ENCODE measurements at regions not wholly inside any gene's neighbourhood (a gene's known extent, or its start where the extent isn't known, plus 50 kb on each side); places are given as distances from the start of the nearest gene placed in this dataset.
"Not testable (repeated sequence)": the region's sequence is repeated elsewhere in the genome, so short reads cannot be mapped to it uniquely, and the experiment has no call there.

DNA sequence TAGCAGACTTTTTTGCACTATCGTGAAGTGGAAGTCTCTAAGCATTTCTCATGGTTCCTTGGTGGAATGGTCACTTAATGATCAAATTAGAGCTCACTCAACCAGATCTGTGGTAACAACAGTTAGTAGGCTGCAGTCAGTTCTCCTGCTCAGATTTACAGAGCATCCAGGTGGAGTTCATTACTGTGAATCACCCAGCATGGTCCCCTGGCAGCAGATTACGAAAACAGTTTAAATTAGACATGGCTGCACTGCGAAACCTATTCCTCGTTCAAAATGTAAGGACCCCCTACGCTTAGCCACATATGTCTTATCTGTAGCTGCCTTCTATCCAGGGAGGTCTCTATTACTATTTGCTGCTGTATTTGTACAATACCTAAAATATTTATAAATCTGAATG lies 823.6 kb upstream of the ARRDC3 start:
- TF ChIP-seq POLR2A (IDR thresholded peaks at IDR 0.05) (no peak), EP300 (IDR thresholded peaks at IDR 0.05) (no peak)
- TF ChIP-seq, protein P1, sequence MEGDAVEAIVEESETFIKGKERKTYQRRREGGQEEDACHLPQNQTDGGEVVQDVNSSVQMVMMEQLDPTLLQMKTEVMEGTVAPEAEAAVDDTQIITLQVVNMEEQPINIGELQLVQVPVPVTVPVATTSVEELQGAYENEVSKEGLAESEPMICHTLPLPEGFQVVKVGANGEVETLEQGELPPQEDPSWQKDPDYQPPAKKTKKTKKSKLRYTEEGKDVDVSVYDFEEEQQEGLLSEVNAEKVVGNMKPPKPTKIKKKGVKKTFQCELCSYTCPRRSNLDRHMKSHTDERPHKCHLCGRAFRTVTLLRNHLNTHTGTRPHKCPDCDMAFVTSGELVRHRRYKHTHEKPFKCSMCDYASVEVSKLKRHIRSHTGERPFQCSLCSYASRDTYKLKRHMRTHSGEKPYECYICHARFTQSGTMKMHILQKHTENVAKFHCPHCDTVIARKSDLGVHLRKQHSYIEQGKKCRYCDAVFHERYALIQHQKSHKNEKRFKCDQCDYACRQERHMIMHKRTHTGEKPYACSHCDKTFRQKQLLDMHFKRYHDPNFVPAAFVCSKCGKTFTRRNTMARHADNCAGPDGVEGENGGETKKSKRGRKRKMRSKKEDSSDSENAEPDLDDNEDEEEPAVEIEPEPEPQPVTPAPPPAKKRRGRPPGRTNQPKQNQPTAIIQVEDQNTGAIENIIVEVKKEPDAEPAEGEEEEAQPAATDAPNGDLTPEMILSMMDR (IDR thresholded peaks at IDR 0.05) = no peak
- intact Hi-C loops (cut with DNase I) = no loop called here
- H3K27ac ChIP-seq = no peak overlapping the region
- H3K36me3 ChIP-seq = no peaks in the 10 kb centered on the region
- H3K9me3 ChIP-seq = no peaks in the 10 kb centered on the region
- H3K4me3 ChIP-seq = no peak overlapping the region
- no peak for DNase-seq
- WGBS, 3 donors = 16 to 33% (median 17%) methylated on average over 5 of the region's 5 CpGs
- no peaks in the 10 kb centered on the region for H3K4me1 ChIP-seq (ENCODE audit: insufficient read depth)
- no peaks in the 10 kb centered on the region for H3K27me3 ChIP-seq

DNA sequence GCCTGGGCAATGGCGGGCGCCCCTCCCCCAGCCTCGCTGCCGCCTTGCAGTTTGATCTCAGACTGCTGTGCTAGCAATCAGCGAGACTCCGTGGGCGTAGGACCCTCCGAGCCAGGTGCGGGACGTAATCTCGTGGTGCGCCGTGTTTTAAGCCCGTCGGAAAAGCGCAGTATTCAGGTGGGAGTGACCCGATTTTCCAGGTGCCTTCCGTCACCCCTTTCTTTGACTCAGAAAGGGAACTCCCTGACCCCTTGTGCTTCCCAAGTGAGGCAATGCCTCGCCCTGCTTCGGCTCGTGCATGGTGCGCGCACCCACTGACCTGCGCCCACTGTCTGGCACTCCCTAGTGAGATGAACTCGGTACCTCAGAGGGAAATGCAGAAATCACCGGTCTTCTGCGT lies 815.9 kb upstream of the ARRDC3 start:
- H3K4me1 ChIP-seq (ENCODE audit: insufficient read depth); H3K9me3 ChIP-seq; intact Hi-C loops (cut with DNase I); DNase-seq; H3K27ac ChIP-seq; H3K36me3 ChIP-seq; H3K4me3 ChIP-seq; H3K27me3 ChIP-seq: not testable (repeated sequence)
- WGBS, 3 donors = 91 to 95% (median 93%) methylated on average over 24 to 27 of the region's 27 CpGs

DNA sequence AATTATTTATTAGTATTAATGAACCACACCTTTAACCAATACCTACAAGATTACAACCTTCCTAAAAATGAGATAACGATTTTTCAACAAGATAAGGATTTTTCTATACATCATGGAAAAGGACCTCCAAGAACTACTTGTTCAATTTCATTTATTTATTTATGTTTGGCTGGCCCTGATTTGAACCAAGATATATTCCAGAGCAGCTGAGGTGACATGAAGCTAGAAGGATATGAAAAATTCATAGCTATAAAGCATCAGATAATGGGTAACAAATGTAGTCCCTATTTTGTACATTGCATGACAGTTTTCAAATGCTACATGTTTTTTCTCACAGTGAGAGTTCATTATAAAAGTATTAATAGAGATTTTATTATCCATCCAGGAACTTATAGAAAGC lies 798.5 kb upstream of the ARRDC3 start:
- no peak overlapping the region for H3K27ac ChIP-seq
- 76 to 85% (median 83%) methylated on average over 1 of the region's 1 CpG for WGBS, 3 donors
- no peaks in the 10 kb centered on the region for H3K9me3 ChIP-seq
- H3K4me1 ChIP-seq (ENCODE audit: insufficient read depth) = no peaks in the 10 kb centered on the region
- intact Hi-C loops (cut with DNase I) = no loop called here
- DNase-seq = no peak
- H3K27me3 ChIP-seq = no peaks in the 10 kb centered on the region
- no peaks in the 10 kb centered on the region for H3K36me3 ChIP-seq
- TF ChIP-seq EP300 (IDR thresholded peaks at IDR 0.05) (no peak), POLR2A (IDR thresholded peaks at IDR 0.05) (no peak)
- TF ChIP-seq, protein P1 (IDR thresholded peaks at IDR 0.05) = no peak
- no peak overlapping the region for H3K4me3 ChIP-seq

DNA sequence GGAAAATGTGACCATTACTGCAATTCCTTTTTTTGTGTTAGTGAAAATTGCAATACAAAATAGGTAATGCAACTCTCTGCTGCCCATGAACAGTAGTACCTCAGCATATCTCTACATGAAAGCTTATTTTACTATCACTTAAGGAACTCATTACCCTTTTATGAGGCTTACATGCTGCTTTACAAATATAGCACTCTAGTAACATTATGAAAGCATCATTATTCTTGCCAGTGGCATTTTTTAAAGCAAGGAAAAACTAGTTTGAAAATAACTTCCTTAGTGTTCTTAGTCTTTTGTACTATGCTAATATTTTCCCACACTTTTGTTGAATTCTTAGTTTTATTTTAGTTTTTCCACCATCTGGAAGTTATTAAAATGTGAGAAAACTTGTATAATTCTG lies 797.3 kb upstream of the ARRDC3 start:
- no peaks in the 10 kb centered on the region for H3K36me3 ChIP-seq
- TF ChIP-seq POLR2A (IDR thresholded peaks at IDR 0.05) (no peak), EP300 (IDR thresholded peaks at IDR 0.05) (no peak)
- TF ChIP-seq, protein P1 (IDR thresholded peaks at IDR 0.05) = no peak
- DNase-seq = no peak
- H3K27me3 ChIP-seq = no peaks in the 10 kb centered on the region
- no peaks in the 10 kb centered on the region for H3K9me3 ChIP-seq
- intact Hi-C loops (cut with DNase I) = no loop called here
- no peaks in the 10 kb centered on the region for H3K4me1 ChIP-seq (ENCODE audit: insufficient read depth)
- H3K27ac ChIP-seq = no peak overlapping the region
- H3K4me3 ChIP-seq = no peak overlapping the region

DNA sequence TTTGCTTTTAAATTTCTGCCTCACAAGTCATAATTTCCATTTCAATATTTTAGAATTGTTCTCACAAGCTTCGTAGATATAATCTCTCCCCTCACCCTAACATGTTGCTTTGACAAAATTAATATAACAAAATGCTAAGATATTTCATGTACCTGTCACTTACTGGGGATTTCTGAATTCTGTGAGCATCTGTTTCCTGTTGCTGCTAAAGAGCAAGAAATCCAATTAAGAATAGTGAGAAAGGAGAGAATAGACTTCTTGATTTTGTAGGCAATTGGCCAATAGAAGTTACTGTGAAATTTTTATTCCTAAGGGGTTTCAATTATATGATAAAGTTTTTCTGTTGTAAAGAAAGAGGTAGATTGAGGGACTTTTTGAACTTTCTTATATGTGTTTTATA lies 796.5 kb upstream of the ARRDC3 start:
- Histone ChIP-seq H3K36me3 (no peaks in the 10 kb centered on the region), H3K4me1 (ENCODE audit: insufficient read depth) (no peaks in the 10 kb centered on the region), H3K27me3 (no peaks in the 10 kb centered on the region), H3K4me3 (no peak overlapping the region), H3K27ac (no peak overlapping the region), H3K9me3 (no peaks in the 10 kb centered on the region)
- 56 to 74% (median 72%) methylated on average over 1 of the region's 1 CpG for WGBS, 3 donors
- intact Hi-C loops (cut with DNase I) = no loop called here
- TF ChIP-seq, protein P1 (IDR thresholded peaks at IDR 0.05) = no peak
- TF ChIP-seq POLR2A (IDR thresholded peaks at IDR 0.05) (no peak), EP300 (IDR thresholded peaks at IDR 0.05) (no peak)
- no peak for DNase-seq
